ENCODE measurements at regions not wholly inside any gene's neighbourhood (a gene's known extent, or its start where the extent isn't known, plus 50 kb on each side); places are given as distances from the start of the nearest gene placed in this dataset.

DNA sequence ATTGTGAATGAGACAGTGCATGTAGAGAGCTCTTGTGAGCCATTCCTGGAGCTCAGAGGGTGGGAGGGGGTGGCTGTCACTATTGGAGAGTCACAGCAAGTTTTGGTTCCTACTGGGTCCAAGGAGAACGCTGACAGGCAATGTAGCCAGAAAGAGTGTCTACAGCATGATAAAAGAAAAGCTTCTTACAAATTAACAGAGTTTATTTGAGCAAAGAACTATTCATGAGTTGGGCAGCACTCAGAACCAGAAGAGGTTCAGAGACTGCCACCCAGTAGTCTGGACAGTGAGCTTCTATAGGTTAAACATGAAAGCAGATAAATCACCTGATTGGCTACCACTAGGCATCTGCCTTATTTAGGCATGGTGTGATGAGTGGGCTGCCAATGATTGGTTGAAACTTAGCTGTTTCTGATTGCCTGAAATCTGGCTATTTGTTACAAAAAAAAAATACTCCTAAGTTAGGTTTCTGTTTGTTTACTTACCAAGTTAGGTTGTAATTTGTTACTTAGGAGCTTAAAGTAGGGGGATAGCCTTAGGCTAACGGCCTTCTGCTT, 473.4 kb downstream of the PREX1 start (continued):
- TF ChIP-seq TOX (CRISPR knock-in tag; IDR thresholded peaks at IDR 0.05; ENCODE audit: borderline replicate concordance) (no peak), ARNTL (CRISPR knock-in tag; IDR thresholded peaks at IDR 0.05; ENCODE audit: borderline replicate concordance, low read depth) (no peak), ESRRG (CRISPR knock-in tag; IDR thresholded peaks at IDR 0.05) (no peak), ZNF565 (CRISPR knock-in tag; conservative IDR thresholded peaks at IDR 0.05; ENCODE audit: low read depth) (no peak), ZNF70 (CRISPR knock-in tag; IDR thresholded peaks at IDR 0.05) (no peak), GLIS3 (CRISPR knock-in tag; IDR thresholded peaks at IDR 0.05) (no peak), ZC3H10 (CRISPR knock-in tag; IDR thresholded peaks at IDR 0.05) (no peak), PPARA (CRISPR knock-in tag; IDR thresholded peaks at IDR 0.05; ENCODE audit: borderline replicate concordance) (no peak)

DNA sequence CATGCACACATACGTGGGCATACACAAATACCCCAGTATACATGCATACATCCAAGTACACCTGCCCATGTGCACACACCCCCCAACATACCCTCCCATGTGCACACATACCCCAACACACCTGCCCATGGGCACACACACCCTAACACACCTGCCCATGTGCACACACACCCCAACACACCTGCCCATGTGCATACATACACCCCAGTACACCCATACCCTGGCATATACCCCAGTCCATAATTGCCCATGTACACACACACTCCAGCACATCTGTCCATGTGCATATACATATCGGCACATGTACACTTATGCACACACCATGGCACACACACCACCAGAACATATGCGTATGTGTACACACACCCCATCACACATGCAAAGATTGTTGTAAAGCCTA, 475.2 kb downstream of the PREX1 start:
- ATAC-seq: no peak
- no peak for TF ChIP-seq ARNTL (CRISPR knock-in tag; IDR thresholded peaks at IDR 0.05; ENCODE audit: borderline replicate concordance, low read depth)
- TF ChIP-seq, protein P1, sequence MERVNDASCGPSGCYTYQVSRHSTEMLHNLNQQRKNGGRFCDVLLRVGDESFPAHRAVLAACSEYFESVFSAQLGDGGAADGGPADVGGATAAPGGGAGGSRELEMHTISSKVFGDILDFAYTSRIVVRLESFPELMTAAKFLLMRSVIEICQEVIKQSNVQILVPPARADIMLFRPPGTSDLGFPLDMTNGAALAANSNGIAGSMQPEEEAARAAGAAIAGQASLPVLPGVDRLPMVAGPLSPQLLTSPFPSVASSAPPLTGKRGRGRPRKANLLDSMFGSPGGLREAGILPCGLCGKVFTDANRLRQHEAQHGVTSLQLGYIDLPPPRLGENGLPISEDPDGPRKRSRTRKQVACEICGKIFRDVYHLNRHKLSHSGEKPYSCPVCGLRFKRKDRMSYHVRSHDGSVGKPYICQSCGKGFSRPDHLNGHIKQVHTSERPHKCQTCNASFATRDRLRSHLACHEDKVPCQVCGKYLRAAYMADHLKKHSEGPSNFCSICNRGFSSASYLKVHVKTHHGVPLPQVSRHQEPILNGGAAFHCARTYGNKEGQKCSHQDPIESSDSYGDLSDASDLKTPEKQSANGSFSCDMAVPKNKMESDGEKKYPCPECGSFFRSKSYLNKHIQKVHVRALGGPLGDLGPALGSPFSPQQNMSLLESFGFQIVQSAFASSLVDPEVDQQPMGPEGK (CRISPR knock-in tag; IDR thresholded peaks at IDR 0.05; ENCODE audit: borderline replicate concordance): no peak
- no peak for TF ChIP-seq TCF4 (CRISPR knock-in tag; IDR thresholded peaks at IDR 0.05; ENCODE audit: borderline replicate concordance)
- TF ChIP-seq RARB (CRISPR knock-in tag; IDR thresholded peaks at IDR 0.05): no peak
- TF ChIP-seq BACH2 (CRISPR knock-in tag; IDR thresholded peaks at IDR 0.05; ENCODE audit: borderline replicate concordance): no peak
- no peak for TF ChIP-seq OSR1 (CRISPR knock-in tag; IDR thresholded peaks at IDR 0.05)
- TF ChIP-seq, protein P2, sequence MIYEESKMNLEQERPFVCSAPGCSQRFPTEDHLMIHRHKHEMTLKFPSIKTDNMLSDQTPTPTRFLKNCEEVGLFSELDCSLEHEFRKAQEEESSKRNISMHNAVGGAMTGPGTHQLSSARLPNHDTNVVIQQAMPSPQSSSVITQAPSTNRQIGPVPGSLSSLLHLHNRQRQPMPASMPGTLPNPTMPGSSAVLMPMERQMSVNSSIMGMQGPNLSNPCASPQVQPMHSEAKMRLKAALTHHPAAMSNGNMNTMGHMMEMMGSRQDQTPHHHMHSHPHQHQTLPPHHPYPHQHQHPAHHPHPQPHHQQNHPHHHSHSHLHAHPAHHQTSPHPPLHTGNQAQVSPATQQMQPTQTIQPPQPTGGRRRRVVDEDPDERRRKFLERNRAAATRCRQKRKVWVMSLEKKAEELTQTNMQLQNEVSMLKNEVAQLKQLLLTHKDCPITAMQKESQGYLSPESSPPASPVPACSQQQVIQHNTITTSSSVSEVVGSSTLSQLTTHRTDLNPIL (CRISPR knock-in tag; IDR thresholded peaks at IDR 0.05; ENCODE audit: low read depth): no peak
- TF ChIP-seq, protein P3, sequence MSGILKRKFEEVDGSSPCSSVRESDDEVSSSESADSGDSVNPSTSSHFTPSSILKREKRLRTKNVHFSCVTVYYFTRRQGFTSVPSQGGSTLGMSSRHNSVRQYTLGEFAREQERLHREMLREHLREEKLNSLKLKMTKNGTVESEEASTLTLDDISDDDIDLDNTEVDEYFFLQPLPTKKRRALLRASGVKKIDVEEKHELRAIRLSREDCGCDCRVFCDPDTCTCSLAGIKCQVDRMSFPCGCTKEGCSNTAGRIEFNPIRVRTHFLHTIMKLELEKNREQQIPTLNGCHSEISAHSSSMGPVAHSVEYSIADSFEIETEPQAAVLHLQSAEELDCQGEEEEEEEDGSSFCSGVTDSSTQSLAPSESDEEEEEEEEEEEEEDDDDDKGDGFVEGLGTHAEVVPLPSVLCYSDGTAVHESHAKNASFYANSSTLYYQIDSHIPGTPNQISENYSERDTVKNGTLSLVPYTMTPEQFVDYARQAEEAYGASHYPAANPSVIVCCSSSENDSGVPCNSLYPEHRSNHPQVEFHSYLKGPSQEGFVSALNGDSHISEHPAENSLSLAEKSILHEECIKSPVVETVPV (CRISPR knock-in tag; IDR thresholded peaks at IDR 0.05): no peak
- TF ChIP-seq ZFP30 (CRISPR knock-in tag; IDR thresholded peaks at IDR 0.05): no peak
- TF ChIP-seq CSDC2 (CRISPR knock-in tag; IDR thresholded peaks at IDR 0.05): no peak
- TF ChIP-seq SNAI2 (CRISPR knock-in tag; IDR thresholded peaks at IDR 0.05): no peak
- no peak for TF ChIP-seq ZNF70 (CRISPR knock-in tag; IDR thresholded peaks at IDR 0.05)
- TF ChIP-seq GLIS3 (CRISPR knock-in tag; IDR thresholded peaks at IDR 0.05): no peak
- TF ChIP-seq ZC3H10 (CRISPR knock-in tag; IDR thresholded peaks at IDR 0.05): no peak
- no peak for TF ChIP-seq TOX (CRISPR knock-in tag; IDR thresholded peaks at IDR 0.05; ENCODE audit: borderline replicate concordance)
- TF ChIP-seq PPARA (CRISPR knock-in tag; IDR thresholded peaks at IDR 0.05; ENCODE audit: borderline replicate concordance): no peak
- TF ChIP-seq, protein P4, sequence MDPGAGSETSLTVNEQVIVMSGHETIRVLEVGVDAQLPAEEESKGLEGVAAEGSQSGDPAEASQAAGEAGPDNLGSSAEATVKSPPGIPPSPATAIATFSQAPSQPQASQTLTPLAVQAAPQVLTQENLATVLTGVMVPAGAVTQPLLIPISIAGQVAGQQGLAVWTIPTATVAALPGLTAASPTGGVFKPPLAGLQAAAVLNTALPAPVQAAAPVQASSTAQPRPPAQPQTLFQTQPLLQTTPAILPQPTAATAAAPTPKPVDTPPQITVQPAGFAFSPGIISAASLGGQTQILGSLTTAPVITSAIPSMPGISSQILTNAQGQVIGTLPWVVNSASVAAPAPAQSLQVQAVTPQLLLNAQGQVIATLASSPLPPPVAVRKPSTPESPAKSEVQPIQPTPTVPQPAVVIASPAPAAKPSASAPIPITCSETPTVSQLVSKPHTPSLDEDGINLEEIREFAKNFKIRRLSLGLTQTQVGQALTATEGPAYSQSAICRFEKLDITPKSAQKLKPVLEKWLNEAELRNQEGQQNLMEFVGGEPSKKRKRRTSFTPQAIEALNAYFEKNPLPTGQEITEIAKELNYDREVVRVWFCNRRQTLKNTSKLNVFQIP (CRISPR knock-in tag; IDR thresholded peaks at IDR 0.05; ENCODE audit: borderline replicate concordance, low read depth): no peak
- TF ChIP-seq ISL1 (CRISPR knock-in tag; IDR thresholded peaks at IDR 0.05): no peak
- TF ChIP-seq, protein P5, sequence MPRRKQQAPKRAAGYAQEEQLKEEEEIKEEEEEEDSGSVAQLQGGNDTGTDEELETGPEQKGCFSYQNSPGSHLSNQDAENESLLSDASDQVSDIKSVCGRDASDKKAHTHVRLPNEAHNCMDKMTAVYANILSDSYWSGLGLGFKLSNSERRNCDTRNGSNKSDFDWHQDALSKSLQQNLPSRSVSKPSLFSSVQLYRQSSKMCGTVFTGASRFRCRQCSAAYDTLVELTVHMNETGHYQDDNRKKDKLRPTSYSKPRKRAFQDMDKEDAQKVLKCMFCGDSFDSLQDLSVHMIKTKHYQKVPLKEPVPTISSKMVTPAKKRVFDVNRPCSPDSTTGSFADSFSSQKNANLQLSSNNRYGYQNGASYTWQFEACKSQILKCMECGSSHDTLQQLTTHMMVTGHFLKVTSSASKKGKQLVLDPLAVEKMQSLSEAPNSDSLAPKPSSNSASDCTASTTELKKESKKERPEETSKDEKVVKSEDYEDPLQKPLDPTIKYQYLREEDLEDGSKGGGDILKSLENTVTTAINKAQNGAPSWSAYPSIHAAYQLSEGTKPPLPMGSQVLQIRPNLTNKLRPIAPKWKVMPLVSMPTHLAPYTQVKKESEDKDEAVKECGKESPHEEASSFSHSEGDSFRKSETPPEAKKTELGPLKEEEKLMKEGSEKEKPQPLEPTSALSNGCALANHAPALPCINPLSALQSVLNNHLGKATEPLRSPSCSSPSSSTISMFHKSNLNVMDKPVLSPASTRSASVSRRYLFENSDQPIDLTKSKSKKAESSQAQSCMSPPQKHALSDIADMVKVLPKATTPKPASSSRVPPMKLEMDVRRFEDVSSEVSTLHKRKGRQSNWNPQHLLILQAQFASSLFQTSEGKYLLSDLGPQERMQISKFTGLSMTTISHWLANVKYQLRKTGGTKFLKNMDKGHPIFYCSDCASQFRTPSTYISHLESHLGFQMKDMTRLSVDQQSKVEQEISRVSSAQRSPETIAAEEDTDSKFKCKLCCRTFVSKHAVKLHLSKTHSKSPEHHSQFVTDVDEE (CRISPR knock-in tag; IDR thresholded peaks at IDR 0.05): no peak

DNA sequence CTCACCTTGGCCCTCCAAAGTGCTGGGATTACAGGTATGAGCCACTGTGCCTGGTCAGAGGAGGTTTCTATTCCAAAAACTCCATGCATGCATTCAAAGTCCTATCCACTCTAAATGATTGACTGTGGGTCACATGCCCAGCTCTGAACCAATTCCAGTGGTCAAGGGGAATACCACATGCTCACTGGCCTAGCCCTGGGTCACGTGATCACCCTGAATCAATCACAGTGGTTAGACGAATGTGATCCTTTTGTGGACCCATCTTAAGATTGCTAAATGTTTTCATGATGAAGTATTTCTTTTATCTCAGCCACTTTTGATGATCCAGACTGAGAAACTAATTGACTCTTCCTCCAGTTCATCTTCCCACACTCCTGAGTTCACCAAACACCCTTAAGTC, 475.8 kb downstream of the PREX1 start:
- no peak for ATAC-seq
- TF ChIP-seq ZNF565 (CRISPR knock-in tag; conservative IDR thresholded peaks at IDR 0.05; ENCODE audit: low read depth) (no peak), ZFP3 (CRISPR knock-in tag; IDR thresholded peaks at IDR 0.05) (no peak), RARB (CRISPR knock-in tag; IDR thresholded peaks at IDR 0.05) (no peak), ESRRG (CRISPR knock-in tag; IDR thresholded peaks at IDR 0.05) (no peak)
- TF ChIP-seq, protein P4 (CRISPR knock-in tag; IDR thresholded peaks at IDR 0.05; ENCODE audit: borderline replicate concordance, low read depth): no peak
- TF ChIP-seq, protein P5 (CRISPR knock-in tag; IDR thresholded peaks at IDR 0.05): no peak

Data from SK-N-SH treated with all-trans-retinoic acid at 6 μM for 48 hours (cell line).